Right atrium auricular region (tissue), 2 donors: ENCODE measurements at regions not wholly inside any gene's neighbourhood (a gene's known extent, or its start where the extent isn't known, plus 50 kb on each side); places are given as distances from the start of the nearest gene placed in this dataset.

ENCODE experiments used
- DNase-seq: peaks from one replicate; pipeline ENCODE4 v3.0.0-alpha.2; 2019; ENCODE audit warnings: low spot score
- H3K27ac ChIP-seq, 2 donors: fragments of 200-600 bp; sonication (generic); 1 replicate in 1 of 2; 2 replicates in 1 of 2; pipeline ENCODE4 v1.5.1; 2016 to 2019
- H3K27me3 ChIP-seq, 2 donors: fragments of 200-600 bp; sonication (generic); one replicate each; pipeline versions ENCODE4 v1.5.1 to v1.6.0; 2017 to 2019
- H3K36me3 ChIP-seq: fragments of 200-600 bp; sonication (generic); one replicate; pipeline ENCODE4 v1.5.1; 2016
- H3K4me1 ChIP-seq, 2 donors: fragments of 200-600 bp; sonication (generic); one replicate each; pipeline versions ENCODE4 v1.5.1 to v1.6.0; 2017 to 2019
- H3K4me3 ChIP-seq, 2 donors: fragments of 200-600 bp; sonication (generic); 1 replicate in 1 of 2; 2 replicates in 1 of 2; pipeline ENCODE4 v1.5.1; 2017 to 2019; ENCODE audit warnings: mild to moderate bottlenecking in 1 of 2, moderate library complexity in 1 of 2
- H3K9me3 ChIP-seq, 2 donors: fragments of 200-600 bp; sonication (generic); one replicate each; pipeline ENCODE4 v1.5.1; 2019
- CTCF ChIP-seq, 2 donors: fragments of 200-600 bp; sonication (generic); IDR thresholded peaks; one replicate each; pipeline ENCODE4 v1.5.1; 2019; ENCODE audit warnings: antibody characterized with exemption in 2 of 2

GRCh38 chr4:181858741-181859140 lies 384.5 kb upstream of the TENM3 start:
- H3K4me1 ChIP-seq = peaks cover 0 to 8% of the 10 kb centered on the region in 2 donors
- no peaks in the 10 kb centered on the region for H3K36me3 ChIP-seq
- no peak for TF ChIP-seq CTCF (IDR thresholded peaks at IDR 0.05)
- H3K4me3 ChIP-seq = no peak overlapping the region
- DNase-seq = no peak
- no peaks in the 10 kb centered on the region for H3K9me3 ChIP-seq
- no peak overlapping the region for H3K27ac ChIP-seq
- no peaks in the 10 kb centered on the region for H3K27me3 ChIP-seq

- Histone ChIP-seq H3K27me3 (no peaks in the 10 kb centered on the region), H3K4me3 (no peak overlapping the region), H3K36me3 (no peaks in the 10 kb centered on the region), H3K9me3 (no peaks in the 10 kb centered on the region), H3K27ac (no peak overlapping the region), H3K4me1 (peaks cover 0 to 8% of the 10 kb centered on the region in 2 donors)
- no peak for DNase-seq
- TF ChIP-seq CTCF (IDR thresholded peaks at IDR 0.05) = no peak
Measured at GRCh38 chr4:181859439-181859838, 383.8 kb upstream of the TENM3 start.

GRCh38 chr4:181860157-181860556 lies 383.0 kb upstream of the TENM3 start:
- H3K4me3 ChIP-seq = no peak overlapping the region
- no peak for DNase-seq

GRCh38 chr4:181860668-181861067 lies 382.5 kb upstream of the TENM3 start:
- Histone ChIP-seq H3K27me3 (no peaks in the 10 kb centered on the region), H3K4me1 (peaks cover 0 to 8% of the 10 kb centered on the region in 2 donors), H3K27ac (no peak overlapping the region), H3K4me3 (no peak overlapping the region), H3K36me3 (no peaks in the 10 kb centered on the region), H3K9me3 (no peaks in the 10 kb centered on the region)
- no peak for TF ChIP-seq CTCF (IDR thresholded peaks at IDR 0.05)
- no peak for DNase-seq

More at GRCh38 chr4:181860157-181860556, 383.0 kb upstream of the TENM3 start:
- Histone ChIP-seq H3K4me1 (peaks cover 0 to 8% of the 10 kb centered on the region in 2 donors), H3K36me3 (no peaks in the 10 kb centered on the region), H3K9me3 (no peaks in the 10 kb centered on the region), H3K27me3 (no peaks in the 10 kb centered on the region), H3K27ac (no peak overlapping the region)
- TF ChIP-seq CTCF (IDR thresholded peaks at IDR 0.05) = no peak

- no peak for DNase-seq
Measured at GRCh38 chr4:181863856-181864255, 379.3 kb upstream of the TENM3 start.

More at GRCh38 chr4:181863856-181864255, 379.3 kb upstream of the TENM3 start:
- Histone ChIP-seq H3K27me3 (no peaks in the 10 kb centered on the region), H3K4me1 (peaks cover 0 to 8% of the 10 kb centered on the region in 2 donors), H3K4me3 (no peak overlapping the region), H3K36me3 (no peaks in the 10 kb centered on the region), H3K27ac (no peak overlapping the region), H3K9me3 (no peaks in the 10 kb centered on the region)
- no peak for TF ChIP-seq CTCF (IDR thresholded peaks at IDR 0.05)
